Vagina (tissue), 2 donors: ENCODE measurements at regions not wholly inside any gene's neighbourhood (a gene's known extent, or its start where the extent isn't known, plus 50 kb on each side); places are given as distances from the start of the nearest gene placed in this dataset.
"Not testable (repeated sequence)": the region's sequence is repeated elsewhere in the genome, so short reads cannot be mapped to it uniquely, and the experiment has no call there.

Source experiments
- DNase-seq, 2 donors: peaks; one replicate each; pipeline ENCODE4 v3.0.0-alpha.2; 2017; ENCODE audit errors: extremely low spot score in 2 of 2
- H3K27ac ChIP-seq: fragments of 200-600 bp; sonication (generic); one replicate; pipeline ENCODE4 v1.5.1; 2019
- H3K27me3 ChIP-seq: fragments of 200-600 bp; sonication (generic); one replicate; pipeline ENCODE4 v1.5.1; 2019
- H3K36me3 ChIP-seq, 2 donors: fragments of 200-600 bp; sonication (generic); one replicate each; pipeline ENCODE4 v1.5.1; 2017 to 2019
- H3K4me1 ChIP-seq: fragments of 200-600 bp; sonication (generic); one replicate; pipeline ENCODE4 v1.5.1; 2019
- H3K4me3 ChIP-seq, 2 donors: fragments of 200-600 bp; sonication (generic); 1 replicate in 1 of 2; 2 replicates in 1 of 2; pipeline ENCODE4 v1.5.1; 2016 to 2019
- H3K9me3 ChIP-seq: fragments of 200-600 bp; sonication (generic); one replicate; pipeline ENCODE4 v1.5.1; 2019
- POLR2A ChIP-seq, 2 donors: fragments of 450-650 bp; IDR thresholded peaks; one replicate each; pipeline ENCODE4 v1.6.1; 2017; ENCODE audit warnings: antibody characterized with exemption in 2 of 2, mild to moderate bottlenecking in 2 of 2, moderate library complexity in 2 of 2
- POLR2AphosphoS5 ChIP-seq, 2 donors: sonication (generic); formaldehyde crosslinking; IDR thresholded peaks; one replicate each; pipeline ENCODE4 v1.9.0; 2017; ENCODE audit warnings: antibody characterized with exemption in 2 of 2, mild to moderate bottlenecking in 2 of 2, low read depth in 1 of 2; ENCODE audit not compliant: insufficient read depth in 1 of 2
- intact Hi-C: fragments of 100-400 bp; cut with DNase I; formaldehyde crosslinking; loops from one replicate; pipeline ENCODE4 v1.15.1; 2023
- TF ChIP-seq, protein P1 (sequence below), 3 experiments: fragments of 450-650 bp in 2 of 3; fragments of 200-600 bp in 1 of 3; sonication (generic) in 1 of 3; IDR thresholded peaks; one replicate each; pipeline ENCODE4 v1.5.1; 2017 to 2019; ENCODE audit warnings: antibody characterized with exemption in 3 of 3, mild to moderate bottlenecking in 2 of 3, moderate library complexity in 2 of 3

- Histone ChIP-seq H3K9me3 (no peaks in the 10 kb centered on the region), H3K27me3 (no peaks in the 10 kb centered on the region), H3K4me1 (no peaks in the 10 kb centered on the region), H3K4me3 (no peak overlapping the region), H3K36me3 (no peaks in the 10 kb centered on the region), H3K27ac (no peak overlapping the region)
- intact Hi-C loops = no loop called here
- no peak for DNase-seq
- TF ChIP-seq, protein P1, sequence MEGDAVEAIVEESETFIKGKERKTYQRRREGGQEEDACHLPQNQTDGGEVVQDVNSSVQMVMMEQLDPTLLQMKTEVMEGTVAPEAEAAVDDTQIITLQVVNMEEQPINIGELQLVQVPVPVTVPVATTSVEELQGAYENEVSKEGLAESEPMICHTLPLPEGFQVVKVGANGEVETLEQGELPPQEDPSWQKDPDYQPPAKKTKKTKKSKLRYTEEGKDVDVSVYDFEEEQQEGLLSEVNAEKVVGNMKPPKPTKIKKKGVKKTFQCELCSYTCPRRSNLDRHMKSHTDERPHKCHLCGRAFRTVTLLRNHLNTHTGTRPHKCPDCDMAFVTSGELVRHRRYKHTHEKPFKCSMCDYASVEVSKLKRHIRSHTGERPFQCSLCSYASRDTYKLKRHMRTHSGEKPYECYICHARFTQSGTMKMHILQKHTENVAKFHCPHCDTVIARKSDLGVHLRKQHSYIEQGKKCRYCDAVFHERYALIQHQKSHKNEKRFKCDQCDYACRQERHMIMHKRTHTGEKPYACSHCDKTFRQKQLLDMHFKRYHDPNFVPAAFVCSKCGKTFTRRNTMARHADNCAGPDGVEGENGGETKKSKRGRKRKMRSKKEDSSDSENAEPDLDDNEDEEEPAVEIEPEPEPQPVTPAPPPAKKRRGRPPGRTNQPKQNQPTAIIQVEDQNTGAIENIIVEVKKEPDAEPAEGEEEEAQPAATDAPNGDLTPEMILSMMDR (IDR thresholded peaks at IDR 0.05) = no peak
- no peak for TF ChIP-seq POLR2A (IDR thresholded peaks at IDR 0.05)
- TF ChIP-seq POLR2AphosphoS5 (IDR thresholded peaks at IDR 0.05; ENCODE audit: insufficient read depth in 1 of 2, low read depth in 1 of 2) = no peak
Measured at GRCh38 chrX:3806630-3807029, 93.2 kb upstream of the PRKX start.

DNA sequence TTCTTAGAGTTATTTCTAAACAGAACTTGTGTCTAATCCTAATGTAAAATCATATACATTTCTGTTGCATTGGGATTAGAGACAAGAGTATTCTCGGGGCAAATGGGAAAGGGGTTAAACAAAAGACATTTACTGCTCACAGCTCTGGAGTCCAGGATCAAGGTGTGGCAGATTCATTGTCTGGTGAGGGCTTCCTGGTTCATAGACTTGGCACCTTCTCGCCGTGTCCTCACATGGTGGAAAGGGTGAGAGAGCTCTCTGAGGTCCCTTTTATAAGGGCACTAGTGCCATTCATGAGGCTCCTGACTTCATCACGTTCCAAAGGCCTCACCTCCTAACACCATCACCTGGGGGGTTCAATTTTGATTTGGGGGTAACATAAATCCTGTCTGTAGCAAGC is 90.3 kb upstream of the PRKX start:
- H3K36me3 ChIP-seq = no peaks in the 10 kb centered on the region
- H3K27ac ChIP-seq = no peak overlapping the region
- H3K9me3 ChIP-seq = no peaks in the 10 kb centered on the region
- TF ChIP-seq POLR2AphosphoS5 (IDR thresholded peaks at IDR 0.05; ENCODE audit: insufficient read depth in 1 of 2, low read depth in 1 of 2) (no peak), POLR2A (IDR thresholded peaks at IDR 0.05) (no peak)
- TF ChIP-seq, protein P1 (IDR thresholded peaks at IDR 0.05) = no peak
- H3K4me3 ChIP-seq = no peak overlapping the region
- H3K27me3 ChIP-seq = no peaks in the 10 kb centered on the region
- DNase-seq = no peak
- intact Hi-C loops = no loop called here
- H3K4me1 ChIP-seq = no peaks in the 10 kb centered on the region

GRCh38 chrX:3803305-3803704 is 89.9 kb upstream of the PRKX start:
- H3K4me3 ChIP-seq = no peak overlapping the region
- H3K36me3 ChIP-seq = no peaks in the 10 kb centered on the region
- H3K9me3 ChIP-seq = no peaks in the 10 kb centered on the region
- no peaks in the 10 kb centered on the region for H3K4me1 ChIP-seq
- no peak for DNase-seq
- TF ChIP-seq, protein P1 (IDR thresholded peaks at IDR 0.05) = no peak
- TF ChIP-seq POLR2AphosphoS5 (IDR thresholded peaks at IDR 0.05; ENCODE audit: insufficient read depth in 1 of 2, low read depth in 1 of 2) (no peak), POLR2A (IDR thresholded peaks at IDR 0.05) (no peak)
- no peaks in the 10 kb centered on the region for H3K27me3 ChIP-seq
- H3K27ac ChIP-seq = no peak overlapping the region
- intact Hi-C loops = no loop called here

DNA sequence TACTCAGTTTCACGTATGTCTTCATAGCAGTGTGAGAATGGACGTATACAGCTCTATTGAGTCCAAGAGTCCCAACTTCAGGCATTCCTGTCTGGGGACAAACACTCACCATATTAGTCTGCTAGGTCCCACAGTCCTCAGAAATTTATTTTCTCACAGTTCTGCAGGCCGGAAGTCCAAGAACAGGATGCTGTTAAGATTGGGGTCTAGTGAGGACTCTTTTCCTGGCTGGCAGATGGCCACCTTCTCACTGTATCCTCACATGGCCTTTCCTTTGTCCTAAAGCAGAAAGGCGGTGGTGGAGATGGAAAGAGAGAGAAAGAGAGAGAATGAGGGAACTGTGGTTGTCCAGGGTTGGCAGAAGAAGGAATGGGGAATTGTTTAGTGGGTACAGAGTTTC is 82.0 kb upstream of the PRKX start:
- H3K4me1 ChIP-seq, H3K4me3 ChIP-seq, H3K9me3 ChIP-seq, H3K36me3 ChIP-seq, DNase-seq, H3K27me3 ChIP-seq, intact Hi-C loops, H3K27ac ChIP-seq: not testable (repeated sequence)

- no peak for DNase-seq
- Histone ChIP-seq H3K4me3 (no peak overlapping the region), H3K36me3 (no peaks in the 10 kb centered on the region), H3K27me3 (no peaks in the 10 kb centered on the region), H3K4me1 (peaks cover 4% of the 10 kb centered on the region), H3K9me3 (no peaks in the 10 kb centered on the region), H3K27ac (no peak overlapping the region)
- TF ChIP-seq POLR2A (IDR thresholded peaks at IDR 0.05) (no peak), POLR2AphosphoS5 (IDR thresholded peaks at IDR 0.05; ENCODE audit: insufficient read depth in 1 of 2, low read depth in 1 of 2) (no peak)
- TF ChIP-seq, protein P1 (IDR thresholded peaks at IDR 0.05) = no peak
- intact Hi-C loops = no loop called here
Measured at GRCh38 chrX:3791449-3791848, 78.0 kb upstream of the PRKX start.
